SK-N-SH treated with all-trans-retinoic acid at 6 μM for 48 hours (cell line): ENCODE measurements at regions not wholly inside any gene's neighbourhood (a gene's known extent, or its start where the extent isn't known, plus 50 kb on each side); places are given as distances from the start of the nearest gene placed in this dataset.

Experiments used
- ATAC-seq: fragments of 200-7000 bp; cut with Tn5 transposase; 3 replicates; pipeline ENCODE4 v1.9.1; 2020; ENCODE audit warnings: mild to moderate bottlenecking, moderate library complexity
- ARNTL ChIP-seq: fragments of 450-650 bp; formaldehyde crosslinking; IDR thresholded peaks from 2 replicates; pipeline ENCODE4 v1.5.0; 2020; ENCODE audit warnings: low read depth, mild to moderate bottlenecking, moderate library complexity, borderline replicate concordance
- BACH2 ChIP-seq: fragments of 250-450 bp; sonication (Bioruptor Pico); IDR thresholded peaks from 2 replicates; pipeline ENCODE4 v1.9.0; 2021; ENCODE audit warnings: mild to moderate bottlenecking, borderline replicate concordance
- CREB5 ChIP-seq: fragments of 250-450 bp; sonication (Bioruptor Pico); IDR thresholded peaks from 2 replicates; pipeline ENCODE4 v1.5.1; 2020; ENCODE audit warnings: low read depth, mild to moderate bottlenecking, moderate library complexity
- CSDC2 ChIP-seq: fragments of 250-450 bp; sonication (Bioruptor Pico); IDR thresholded peaks from 2 replicates; pipeline ENCODE4 v1.5.0; 2020; ENCODE audit warnings: mild to moderate bottlenecking, moderate library complexity
- CSRNP3 ChIP-seq: fragments of 250-450 bp; sonication (Bioruptor Pico); IDR thresholded peaks from 2 replicates; pipeline ENCODE4 v1.5.1; 2021; ENCODE audit warnings: mild to moderate bottlenecking, moderate library complexity
- GLIS3 ChIP-seq: fragments of 250-450 bp; sonication (Bioruptor Pico); IDR thresholded peaks from 2 replicates; pipeline ENCODE4 v1.5.0; 2020; ENCODE audit warnings: mild to moderate bottlenecking, moderate library complexity
- ISL1 ChIP-seq: fragments of 250-450 bp; sonication (Bioruptor Pico); IDR thresholded peaks from 2 replicates; pipeline ENCODE4 v2.1.2; 2022; ENCODE audit warnings: mild to moderate bottlenecking, moderate library complexity
- OSR1 ChIP-seq: fragments of 250-450 bp; sonication (Bioruptor Pico); IDR thresholded peaks from 2 replicates; pipeline ENCODE4 v1.8.0; 2022; ENCODE audit warnings: moderate library complexity, mild to moderate bottlenecking, inconsistent platforms
- POU6F1 ChIP-seq: fragments of 250-450 bp; sonication (Bioruptor Pico); IDR thresholded peaks from 2 replicates; pipeline ENCODE4 v1.8.0; 2021; ENCODE audit warnings: low read depth, mild to moderate bottlenecking, moderate library complexity, borderline replicate concordance
- PPARA ChIP-seq: fragments of 250-450 bp; sonication (Bioruptor Pico); IDR thresholded peaks from 2 replicates; pipeline ENCODE4 v1.5.0; 2020; ENCODE audit warnings: mild to moderate bottlenecking, borderline replicate concordance
- RARB ChIP-seq: fragments of 250-450 bp; sonication (Bioruptor Pico); IDR thresholded peaks from 2 replicates; pipeline ENCODE4 v1.8.0; 2021; ENCODE audit warnings: mild to moderate bottlenecking, moderate library complexity
- SNAI2 ChIP-seq: fragments of 250-450 bp; sonication (Bioruptor Pico); IDR thresholded peaks from 2 replicates; pipeline ENCODE4 v1.5.0; 2020; ENCODE audit warnings: mild to moderate bottlenecking, moderate library complexity
- TCF4 ChIP-seq: fragments of 250-450 bp; sonication (Bioruptor Pico); IDR thresholded peaks from 2 replicates; pipeline ENCODE4 v1.8.0; 2021; ENCODE audit warnings: mild to moderate bottlenecking, moderate library complexity, borderline replicate concordance
- TOX ChIP-seq: fragments of 250-450 bp; sonication (Bioruptor Pico); IDR thresholded peaks from 2 replicates; pipeline ENCODE4 v1.8.0; 2021; ENCODE audit warnings: mild to moderate bottlenecking, moderate library complexity, borderline replicate concordance
- TSHZ2 ChIP-seq: fragments of 250-450 bp; sonication (Bioruptor Pico); IDR thresholded peaks from 2 replicates; pipeline ENCODE4 v1.5.0; 2020; ENCODE audit warnings: mild to moderate bottlenecking, moderate library complexity
- ZC3H10 ChIP-seq: fragments of 250-450 bp; sonication (Bioruptor Pico); IDR thresholded peaks from 2 replicates; pipeline ENCODE4 v1.5.1; 2021; ENCODE audit warnings: mild to moderate bottlenecking, moderate library complexity
- ZFP3 ChIP-seq: fragments of 250-450 bp; sonication (Bioruptor Pico); IDR thresholded peaks from 2 replicates; pipeline ENCODE4 v1.5.0; 2020; ENCODE audit warnings: mild to moderate bottlenecking, moderate library complexity
- ZFP30 ChIP-seq: fragments of 450-650 bp; formaldehyde crosslinking; IDR thresholded peaks from 2 replicates; pipeline ENCODE4 v1.5.0; 2022; ENCODE audit warnings: mild to moderate bottlenecking, moderate library complexity
- ZNF565 ChIP-seq: fragments of 450-650 bp; formaldehyde crosslinking; conservative IDR thresholded peaks from 2 replicates; pipeline ENCODE4 v1.5.0; 2020; ENCODE audit warnings: low read depth, mild to moderate bottlenecking, moderate library complexity
- ZNF70 ChIP-seq: fragments of 450-650 bp; formaldehyde crosslinking; IDR thresholded peaks from 2 replicates; pipeline ENCODE4 v1.5.0; 2020; ENCODE audit warnings: mild to moderate bottlenecking, moderate library complexity
- ZNF8 ChIP-seq: fragments of 450-650 bp; formaldehyde crosslinking; IDR thresholded peaks from 2 replicates; pipeline ENCODE4 v1.5.0; 2020; ENCODE audit warnings: mild to moderate bottlenecking, moderate library complexity

- ATAC-seq: no peak
- TF ChIP-seq ZFP30: no peak
- TF ChIP-seq ZNF70 (CRISPR knock-in tag): no peak
- no peak for TF ChIP-seq SNAI2 (CRISPR knock-in tag)
- no peak for TF ChIP-seq ZNF8 (CRISPR knock-in tag)
- no peak for TF ChIP-seq CSDC2 (CRISPR knock-in tag)
- no peak for TF ChIP-seq POU6F1 (CRISPR knock-in tag)
- TF ChIP-seq TOX (CRISPR knock-in tag): no peak
- no peak for TF ChIP-seq ARNTL
- no peak for TF ChIP-seq ZC3H10 (CRISPR knock-in tag)
- no peak for TF ChIP-seq PPARA (CRISPR knock-in tag)
- no peak for TF ChIP-seq TSHZ2 (CRISPR knock-in tag)
- no peak for TF ChIP-seq TCF4
- TF ChIP-seq CSRNP3 (CRISPR knock-in tag): no peak
- TF ChIP-seq GLIS3 (CRISPR knock-in tag): no peak
- no peak for TF ChIP-seq CREB5 (CRISPR knock-in tag)
These were observed 556.1 kb downstream of the SOX6 start for GRCh38 chr11:15800111-15800800.

- ATAC-seq: no peak
- TF ChIP-seq CSRNP3 (CRISPR knock-in tag) (no peak), BACH2 (no peak), TOX (CRISPR knock-in tag) (no peak), ZC3H10 (CRISPR knock-in tag) (no peak), ZFP30 (no peak), ISL1 (CRISPR knock-in tag) (no peak), ZNF70 (CRISPR knock-in tag) (no peak), RARB (no peak), TCF4 (no peak), ARNTL (no peak), GLIS3 (CRISPR knock-in tag) (no peak), ZFP3 (CRISPR knock-in tag) (no peak), POU6F1 (CRISPR knock-in tag) (no peak), SNAI2 (CRISPR knock-in tag) (no peak), OSR1 (CRISPR knock-in tag) (no peak), ZNF565 (no peak)
These were observed 555.2 kb downstream of the SOX6 start for GRCh38 chr11:15801126-15801525.
